ENCODE measurements at regions not wholly inside any gene's neighbourhood (a gene's known extent, or its start where the extent isn't known, plus 50 kb on each side); places are given as distances from the start of the nearest gene placed in this dataset.

GRCh38 chr14:48826058-48826457, 760.1 kb downstream of the RPS29 start:
- TF ChIP-seq CTCF (IDR thresholded peaks at IDR 0.05) (no peak), POLR2A (IDR thresholded peaks at IDR 0.05) (no peak)

Data from adrenal gland (tissue), 5 donors.